ENCODE measurements at regions not wholly inside any gene's neighbourhood (a gene's known extent, or its start where the extent isn't known, plus 50 kb on each side); places are given as distances from the start of the nearest gene placed in this dataset.

- no peak for TF ChIP-seq YY1 (tag by site-specific recombination; IDR thresholded peaks at IDR 0.05)
- no peak for TF ChIP-seq BCL11B (tag by site-specific recombination; IDR thresholded peaks at IDR 0.05; ENCODE audit: low read depth)
- TF ChIP-seq ZBTB11 (tag by site-specific recombination; conservative IDR thresholded peaks at IDR 0.05; ENCODE audit: low read depth) = no peak
- TF ChIP-seq, protein P1, sequence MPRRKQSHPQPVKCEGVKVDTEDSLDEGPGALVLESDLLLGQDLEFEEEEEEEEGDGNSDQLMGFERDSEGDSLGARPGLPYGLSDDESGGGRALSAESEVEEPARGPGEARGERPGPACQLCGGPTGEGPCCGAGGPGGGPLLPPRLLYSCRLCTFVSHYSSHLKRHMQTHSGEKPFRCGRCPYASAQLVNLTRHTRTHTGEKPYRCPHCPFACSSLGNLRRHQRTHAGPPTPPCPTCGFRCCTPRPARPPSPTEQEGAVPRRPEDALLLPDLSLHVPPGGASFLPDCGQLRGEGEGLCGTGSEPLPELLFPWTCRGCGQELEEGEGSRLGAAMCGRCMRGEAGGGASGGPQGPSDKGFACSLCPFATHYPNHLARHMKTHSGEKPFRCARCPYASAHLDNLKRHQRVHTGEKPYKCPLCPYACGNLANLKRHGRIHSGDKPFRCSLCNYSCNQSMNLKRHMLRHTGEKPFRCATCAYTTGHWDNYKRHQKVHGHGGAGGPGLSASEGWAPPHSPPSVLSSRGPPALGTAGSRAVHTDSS (tag by site-specific recombination; IDR thresholded peaks at IDR 0.05) = no peak
- TF ChIP-seq CTCF (tag by site-specific recombination; IDR thresholded peaks at IDR 0.05) = no peak
- no peak for TF ChIP-seq YY2 (tag by site-specific recombination; IDR thresholded peaks at IDR 0.05)
- no peak for TF ChIP-seq ZNF350 (tag by site-specific recombination; IDR thresholded peaks at IDR 0.05)
- no peak for TF ChIP-seq ZNF174 (tag by site-specific recombination; IDR thresholded peaks at IDR 0.05)
- TF ChIP-seq MZF1 (tag by site-specific recombination; IDR thresholded peaks at IDR 0.05; ENCODE audit: borderline replicate concordance) = no peak
- TF ChIP-seq RBAK (tag by site-specific recombination; IDR thresholded peaks at IDR 0.05) = no peak
- TF ChIP-seq, protein P2, sequence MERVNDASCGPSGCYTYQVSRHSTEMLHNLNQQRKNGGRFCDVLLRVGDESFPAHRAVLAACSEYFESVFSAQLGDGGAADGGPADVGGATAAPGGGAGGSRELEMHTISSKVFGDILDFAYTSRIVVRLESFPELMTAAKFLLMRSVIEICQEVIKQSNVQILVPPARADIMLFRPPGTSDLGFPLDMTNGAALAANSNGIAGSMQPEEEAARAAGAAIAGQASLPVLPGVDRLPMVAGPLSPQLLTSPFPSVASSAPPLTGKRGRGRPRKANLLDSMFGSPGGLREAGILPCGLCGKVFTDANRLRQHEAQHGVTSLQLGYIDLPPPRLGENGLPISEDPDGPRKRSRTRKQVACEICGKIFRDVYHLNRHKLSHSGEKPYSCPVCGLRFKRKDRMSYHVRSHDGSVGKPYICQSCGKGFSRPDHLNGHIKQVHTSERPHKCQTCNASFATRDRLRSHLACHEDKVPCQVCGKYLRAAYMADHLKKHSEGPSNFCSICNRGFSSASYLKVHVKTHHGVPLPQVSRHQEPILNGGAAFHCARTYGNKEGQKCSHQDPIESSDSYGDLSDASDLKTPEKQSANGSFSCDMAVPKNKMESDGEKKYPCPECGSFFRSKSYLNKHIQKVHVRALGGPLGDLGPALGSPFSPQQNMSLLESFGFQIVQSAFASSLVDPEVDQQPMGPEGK (tag by site-specific recombination; IDR thresholded peaks at IDR 0.05) = no peak
- no peak for TF ChIP-seq BCL11A (tag by site-specific recombination; IDR thresholded peaks at IDR 0.05; ENCODE audit: low read depth)
- TF ChIP-seq, protein P3, sequence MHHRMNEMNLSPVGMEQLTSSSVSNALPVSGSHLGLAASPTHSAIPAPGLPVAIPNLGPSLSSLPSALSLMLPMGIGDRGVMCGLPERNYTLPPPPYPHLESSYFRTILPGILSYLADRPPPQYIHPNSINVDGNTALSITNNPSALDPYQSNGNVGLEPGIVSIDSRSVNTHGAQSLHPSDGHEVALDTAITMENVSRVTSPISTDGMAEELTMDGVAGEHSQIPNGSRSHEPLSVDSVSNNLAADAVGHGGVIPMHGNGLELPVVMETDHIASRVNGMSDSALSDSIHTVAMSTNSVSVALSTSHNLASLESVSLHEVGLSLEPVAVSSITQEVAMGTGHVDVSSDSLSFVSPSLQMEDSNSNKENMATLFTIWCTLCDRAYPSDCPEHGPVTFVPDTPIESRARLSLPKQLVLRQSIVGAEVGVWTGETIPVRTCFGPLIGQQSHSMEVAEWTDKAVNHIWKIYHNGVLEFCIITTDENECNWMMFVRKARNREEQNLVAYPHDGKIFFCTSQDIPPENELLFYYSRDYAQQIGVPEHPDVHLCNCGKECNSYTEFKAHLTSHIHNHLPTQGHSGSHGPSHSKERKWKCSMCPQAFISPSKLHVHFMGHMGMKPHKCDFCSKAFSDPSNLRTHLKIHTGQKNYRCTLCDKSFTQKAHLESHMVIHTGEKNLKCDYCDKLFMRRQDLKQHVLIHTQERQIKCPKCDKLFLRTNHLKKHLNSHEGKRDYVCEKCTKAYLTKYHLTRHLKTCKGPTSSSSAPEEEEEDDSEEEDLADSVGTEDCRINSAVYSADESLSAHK (tag by site-specific recombination; IDR thresholded peaks at IDR 0.05) = no peak
These were observed 528.4 kb downstream of the TBC1D22A start for GRCh38 chr22:47290706-47291430.
